GM12873 (cell line): ENCODE measurements at regions not wholly inside any gene's neighbourhood (a gene's known extent, or its start where the extent isn't known, plus 50 kb on each side); places are given as distances from the start of the nearest gene placed in this dataset.

ENCODE experiments used
- TF ChIP-seq, protein P1 (sequence below): IDR thresholded peaks from 2 replicates; pipeline ENCODE4 v1.5.1; 2012; ENCODE audit warnings: low read depth, mild to moderate bottlenecking, moderate library complexity, low read length, control low read depth; ENCODE audit not compliant: insufficient read depth; ENCODE audit errors: missing control alignments

DNA sequence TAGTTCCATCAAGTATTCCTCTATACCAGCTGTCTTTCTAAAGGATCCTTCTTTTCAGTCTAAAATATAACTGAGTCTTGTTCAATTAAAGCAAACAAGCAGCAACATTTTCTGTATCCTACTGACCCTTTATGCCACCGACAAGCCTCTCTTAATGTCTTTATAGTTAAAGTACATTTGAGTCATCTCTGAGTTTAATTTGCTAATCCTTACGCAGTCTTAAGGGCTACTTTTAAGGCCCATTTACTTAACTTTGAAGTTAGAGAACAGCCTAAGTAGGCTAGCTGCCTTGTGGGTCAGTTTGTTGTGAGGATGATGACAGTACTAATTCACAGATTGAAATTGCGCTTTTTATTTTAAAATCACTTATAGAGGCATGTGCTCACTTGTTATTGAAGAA is 265.5 kb upstream of the FERD3L start:
- TF ChIP-seq, protein P1, sequence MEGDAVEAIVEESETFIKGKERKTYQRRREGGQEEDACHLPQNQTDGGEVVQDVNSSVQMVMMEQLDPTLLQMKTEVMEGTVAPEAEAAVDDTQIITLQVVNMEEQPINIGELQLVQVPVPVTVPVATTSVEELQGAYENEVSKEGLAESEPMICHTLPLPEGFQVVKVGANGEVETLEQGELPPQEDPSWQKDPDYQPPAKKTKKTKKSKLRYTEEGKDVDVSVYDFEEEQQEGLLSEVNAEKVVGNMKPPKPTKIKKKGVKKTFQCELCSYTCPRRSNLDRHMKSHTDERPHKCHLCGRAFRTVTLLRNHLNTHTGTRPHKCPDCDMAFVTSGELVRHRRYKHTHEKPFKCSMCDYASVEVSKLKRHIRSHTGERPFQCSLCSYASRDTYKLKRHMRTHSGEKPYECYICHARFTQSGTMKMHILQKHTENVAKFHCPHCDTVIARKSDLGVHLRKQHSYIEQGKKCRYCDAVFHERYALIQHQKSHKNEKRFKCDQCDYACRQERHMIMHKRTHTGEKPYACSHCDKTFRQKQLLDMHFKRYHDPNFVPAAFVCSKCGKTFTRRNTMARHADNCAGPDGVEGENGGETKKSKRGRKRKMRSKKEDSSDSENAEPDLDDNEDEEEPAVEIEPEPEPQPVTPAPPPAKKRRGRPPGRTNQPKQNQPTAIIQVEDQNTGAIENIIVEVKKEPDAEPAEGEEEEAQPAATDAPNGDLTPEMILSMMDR, result no peak

DNA sequence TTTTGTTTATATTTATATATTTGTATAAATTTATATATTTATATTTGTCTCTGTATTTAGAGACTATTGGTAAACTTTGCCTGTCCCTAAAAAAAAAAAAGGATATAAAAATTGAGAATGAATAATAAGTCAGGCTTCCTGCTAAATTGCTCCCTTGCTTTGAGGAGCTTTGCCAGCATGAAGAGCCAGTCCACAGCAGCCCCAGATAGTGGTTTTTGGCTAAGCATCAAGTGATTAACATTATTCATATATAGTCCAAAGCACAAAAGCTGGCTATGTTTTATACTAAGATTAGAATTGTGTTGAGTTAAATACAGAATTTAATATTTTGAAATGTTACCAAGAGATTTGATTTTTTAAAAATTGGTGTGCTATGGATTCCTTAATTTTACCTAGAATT is 264.9 kb upstream of the FERD3L start:
- TF ChIP-seq, protein P1, result no peak

DNA sequence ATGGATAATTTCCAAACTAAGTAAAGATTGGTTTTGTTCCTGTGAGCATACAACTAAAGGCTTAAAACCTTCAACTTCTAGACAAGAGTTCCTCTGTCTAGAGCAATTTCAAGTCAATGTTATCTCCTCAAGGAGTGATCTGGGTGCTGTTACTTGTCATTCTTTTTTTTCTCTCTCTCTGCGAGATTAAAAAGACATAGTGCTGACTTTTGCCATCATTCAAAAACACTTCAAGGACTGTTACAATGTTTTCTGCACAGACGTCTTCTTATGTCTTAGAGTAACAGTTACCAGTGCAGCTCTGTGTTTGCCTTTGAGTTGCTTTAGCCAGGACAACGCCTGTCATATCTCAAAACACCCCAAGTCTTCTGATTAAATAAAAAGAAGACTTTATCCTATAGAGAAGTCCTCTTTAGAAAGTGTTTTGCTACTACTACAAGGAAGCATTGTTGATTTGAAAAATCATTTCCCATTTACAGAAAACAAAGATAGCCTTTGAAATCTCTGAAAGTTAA is 263.5 kb upstream of the FERD3L start:
- TF ChIP-seq, protein P1, result no peak

DNA sequence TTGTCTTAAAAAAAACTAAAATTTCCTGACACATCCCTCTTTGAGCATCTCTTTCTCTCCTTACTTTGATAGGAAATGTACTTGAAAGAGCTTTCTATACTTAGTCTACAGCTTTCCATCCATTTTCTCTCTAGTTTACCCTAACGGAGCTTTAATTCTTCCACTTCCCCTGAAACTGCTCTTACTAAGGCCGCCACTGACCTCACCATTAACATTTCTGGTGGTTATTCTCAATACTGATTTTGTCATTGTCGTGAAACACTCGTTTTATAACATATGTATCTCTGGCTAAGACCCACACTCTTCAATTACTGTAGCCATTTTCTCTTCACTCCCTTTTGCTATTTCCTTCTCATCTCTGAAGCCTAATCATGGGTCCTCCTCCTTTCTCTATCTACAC is 262.0 kb upstream of the FERD3L start:
- TF ChIP-seq, protein P1, result no peak

DNA sequence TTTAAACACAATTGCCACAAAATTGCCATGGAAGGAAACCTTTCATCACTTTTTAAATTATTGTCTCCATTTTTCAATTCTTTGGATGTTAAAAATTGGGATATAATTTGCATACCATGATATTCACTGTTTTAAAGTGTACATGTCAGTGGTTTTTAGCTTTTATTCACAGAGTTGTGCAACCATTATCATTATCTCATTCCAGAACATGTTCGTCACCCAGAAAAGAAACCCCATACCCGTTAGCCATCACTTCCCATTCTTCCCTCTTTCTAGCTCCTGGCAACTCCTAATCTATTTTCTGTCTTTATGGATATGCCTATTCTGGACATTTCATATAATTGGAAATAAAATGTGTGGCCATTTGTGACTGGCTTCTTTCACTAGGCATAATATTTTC is 260.3 kb upstream of the FERD3L start:
- TF ChIP-seq, protein P1, result no peak

DNA sequence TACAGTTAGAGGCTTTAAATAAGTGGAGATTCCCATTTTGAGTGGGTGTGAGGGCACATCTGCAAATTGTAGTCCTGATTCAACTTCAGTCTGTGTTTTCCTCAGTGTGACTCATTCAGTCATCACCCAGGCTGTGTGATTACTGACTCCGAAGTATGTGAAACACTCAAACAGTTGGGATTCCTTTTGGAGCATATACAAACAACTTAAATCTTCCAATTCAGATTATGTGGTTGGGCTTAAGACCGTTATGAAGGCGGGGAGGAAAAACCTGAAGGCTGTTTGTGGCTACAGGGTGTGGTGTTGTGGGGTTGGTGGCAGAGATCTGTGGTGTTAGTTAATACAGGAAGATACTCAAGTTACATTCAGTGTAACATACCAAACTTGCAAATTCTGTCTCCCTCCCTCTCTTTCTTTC is 259.7 kb upstream of the FERD3L start:
- TF ChIP-seq, protein P1, result no peak

DNA sequence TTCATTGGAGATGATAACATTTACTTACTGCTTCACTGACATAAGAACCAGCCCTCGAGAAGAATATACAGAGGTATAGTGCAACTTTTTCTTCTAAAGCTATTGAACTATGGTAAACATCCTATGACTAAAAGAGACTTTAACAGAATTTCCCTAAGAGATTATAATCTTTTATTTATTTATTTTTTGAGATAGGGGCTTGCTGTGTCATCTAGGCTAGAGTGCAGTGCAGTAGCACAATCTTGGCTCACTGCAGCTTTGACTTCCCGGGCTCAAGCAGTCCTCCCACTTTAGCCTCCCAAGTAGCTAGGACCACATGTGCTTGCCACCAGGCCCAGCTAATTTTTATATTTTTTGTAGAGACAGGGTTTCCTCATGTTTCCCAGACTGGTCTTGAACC is 258.5 kb upstream of the FERD3L start:
- TF ChIP-seq, protein P1, result no peak

DNA sequence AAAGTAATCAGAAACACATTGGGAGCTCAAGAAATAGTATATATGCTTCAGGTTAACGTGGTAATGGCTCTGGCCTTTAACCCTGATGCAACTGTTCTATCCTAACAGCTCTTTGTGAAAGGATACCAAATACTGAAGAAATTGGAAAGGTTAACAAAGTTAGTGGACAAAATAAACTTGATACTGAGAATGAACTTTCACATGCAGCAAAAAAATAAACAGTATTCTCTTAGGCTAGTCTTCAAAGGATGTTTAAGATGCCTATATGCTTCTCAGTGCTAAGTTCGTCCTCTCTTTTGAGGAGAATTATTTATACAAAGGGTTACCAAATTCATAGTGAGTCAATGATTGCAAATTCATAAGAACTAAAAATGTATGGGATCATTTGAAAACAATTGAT is 256.2 kb upstream of the FERD3L start:
- TF ChIP-seq, protein P1, result no peak
